ENCODE measurements at regions not wholly inside any gene's neighbourhood (a gene's known extent, or its start where the extent isn't known, plus 50 kb on each side); places are given as distances from the start of the nearest gene placed in this dataset.

DNA sequence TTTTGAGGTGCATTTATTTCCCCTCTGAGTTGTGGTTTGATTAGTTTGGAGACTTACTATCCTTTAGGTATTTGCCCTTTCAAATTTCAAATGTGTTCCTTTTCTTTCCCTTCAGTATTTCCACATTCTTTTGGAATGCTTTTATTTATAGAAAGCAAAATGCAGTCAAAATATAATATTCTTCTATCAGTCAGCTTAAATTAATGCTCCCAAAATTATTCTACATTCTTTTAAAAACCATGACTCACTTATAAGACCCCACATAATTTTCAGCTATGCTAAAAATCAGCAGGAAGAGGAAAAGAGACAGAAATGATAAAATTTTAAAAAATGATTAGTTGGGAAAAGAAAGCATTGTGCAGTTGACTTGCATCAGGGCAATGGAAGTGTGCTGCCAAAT, 180.0 kb upstream of the SMLR1 start:
- Mint-ChIP-seq H3K27me3 (ENCODE audit: low read depth) (peaks cover 1% of the 10 kb centered on the region), H3K9me3 (peaks cover 9% of the 10 kb centered on the region), H3K27ac (ENCODE audit: unreplicated experiment) (no peak overlapping the region), H3K36me3 (ENCODE audit: low read depth) (peaks cover 4% of the 10 kb centered on the region), H3K4me1 (peaks cover under 1% of the 10 kb centered on the region), H3K4me3 (no peak overlapping the region)
- TF ChIP-seq, protein P1, sequence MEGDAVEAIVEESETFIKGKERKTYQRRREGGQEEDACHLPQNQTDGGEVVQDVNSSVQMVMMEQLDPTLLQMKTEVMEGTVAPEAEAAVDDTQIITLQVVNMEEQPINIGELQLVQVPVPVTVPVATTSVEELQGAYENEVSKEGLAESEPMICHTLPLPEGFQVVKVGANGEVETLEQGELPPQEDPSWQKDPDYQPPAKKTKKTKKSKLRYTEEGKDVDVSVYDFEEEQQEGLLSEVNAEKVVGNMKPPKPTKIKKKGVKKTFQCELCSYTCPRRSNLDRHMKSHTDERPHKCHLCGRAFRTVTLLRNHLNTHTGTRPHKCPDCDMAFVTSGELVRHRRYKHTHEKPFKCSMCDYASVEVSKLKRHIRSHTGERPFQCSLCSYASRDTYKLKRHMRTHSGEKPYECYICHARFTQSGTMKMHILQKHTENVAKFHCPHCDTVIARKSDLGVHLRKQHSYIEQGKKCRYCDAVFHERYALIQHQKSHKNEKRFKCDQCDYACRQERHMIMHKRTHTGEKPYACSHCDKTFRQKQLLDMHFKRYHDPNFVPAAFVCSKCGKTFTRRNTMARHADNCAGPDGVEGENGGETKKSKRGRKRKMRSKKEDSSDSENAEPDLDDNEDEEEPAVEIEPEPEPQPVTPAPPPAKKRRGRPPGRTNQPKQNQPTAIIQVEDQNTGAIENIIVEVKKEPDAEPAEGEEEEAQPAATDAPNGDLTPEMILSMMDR (conservative IDR thresholded peaks at IDR 0.05), result no peak
- DNase-seq (ENCODE audit: low read depth, low spot score), result no peak

- no peaks in the 10 kb centered on the region for H3K27me3 Mint-ChIP-seq (ENCODE audit: low read depth)
- no peak overlapping the region for H3K4me3 Mint-ChIP-seq
- no peaks in the 10 kb centered on the region for H3K36me3 Mint-ChIP-seq (ENCODE audit: low read depth)
- H3K4me1 Mint-ChIP-seq, result peaks cover 8% of the 10 kb centered on the region
- DNase-seq (ENCODE audit: low read depth, low spot score), result no peak
- TF ChIP-seq, protein P1 (conservative IDR thresholded peaks at IDR 0.05), result no peak
- peaks cover 2% of the 10 kb centered on the region for H3K9me3 Mint-ChIP-seq
- H3K27ac Mint-ChIP-seq (ENCODE audit: unreplicated experiment), result no peak overlapping the region
Observed at GRCh38 chr6:130655586-130655985, 171.6 kb upstream of the SMLR1 start.

DNA sequence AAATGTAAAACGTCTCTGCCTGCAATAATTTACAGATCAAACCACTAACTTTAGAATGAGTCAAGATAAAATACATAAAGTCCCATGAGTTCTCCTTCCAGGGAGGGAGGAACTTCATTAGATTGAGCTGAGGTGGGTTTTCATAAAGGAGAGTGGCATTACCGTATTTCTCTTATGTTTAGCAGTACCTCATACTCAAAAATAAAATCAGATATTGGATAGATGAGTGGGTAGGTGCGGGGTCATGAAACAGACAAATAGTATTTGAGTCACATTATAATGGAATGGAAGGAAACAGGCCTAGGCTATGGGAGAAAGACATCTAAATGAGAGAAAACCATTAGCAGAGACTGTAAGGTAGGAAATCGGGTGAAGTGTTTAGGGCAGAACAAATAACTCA, 166.1 kb upstream of the SMLR1 start:
- H3K36me3 Mint-ChIP-seq (ENCODE audit: low read depth), result no peaks in the 10 kb centered on the region
- TF ChIP-seq, protein P1 (conservative IDR thresholded peaks at IDR 0.05), result no peak
- no peak overlapping the region for H3K27ac Mint-ChIP-seq (ENCODE audit: unreplicated experiment)
- H3K4me3 Mint-ChIP-seq, result no peak overlapping the region
- no peaks in the 10 kb centered on the region for H3K9me3 Mint-ChIP-seq
- no peak for DNase-seq (ENCODE audit: low read depth, low spot score)
- H3K27me3 Mint-ChIP-seq (ENCODE audit: low read depth), result no peaks in the 10 kb centered on the region
- no peaks in the 10 kb centered on the region for H3K4me1 Mint-ChIP-seq

DNA sequence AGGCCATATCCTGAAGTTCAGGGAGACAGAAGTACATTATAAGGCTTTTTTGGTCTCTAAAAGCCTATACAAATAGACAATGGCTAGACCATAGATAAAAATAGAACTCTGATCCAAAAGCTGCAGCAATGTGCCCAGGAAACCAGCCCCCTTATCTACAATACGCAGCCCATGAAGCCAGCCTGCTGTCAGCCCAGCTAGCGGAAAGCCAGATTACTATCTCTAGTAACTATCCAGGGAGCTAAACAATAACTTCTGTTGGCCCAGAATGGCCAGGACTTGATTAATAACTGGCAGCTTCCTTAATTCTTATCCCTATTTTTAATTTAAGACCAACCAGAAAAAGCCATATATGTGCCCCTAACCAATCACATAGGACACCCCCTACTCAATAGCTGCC, 160.4 kb upstream of the SMLR1 start:
- Mint-ChIP-seq H3K27ac (ENCODE audit: unreplicated experiment) (no peak overlapping the region), H3K27me3 (ENCODE audit: low read depth) (no peaks in the 10 kb centered on the region), H3K9me3 (no peaks in the 10 kb centered on the region), H3K4me1 (peaks cover 17% of the 10 kb centered on the region), H3K36me3 (ENCODE audit: low read depth) (no peaks in the 10 kb centered on the region), H3K4me3 (no peak overlapping the region)
- DNase-seq (ENCODE audit: low read depth, low spot score), result no peak
- TF ChIP-seq, protein P1 (conservative IDR thresholded peaks at IDR 0.05), result no peak

DNA sequence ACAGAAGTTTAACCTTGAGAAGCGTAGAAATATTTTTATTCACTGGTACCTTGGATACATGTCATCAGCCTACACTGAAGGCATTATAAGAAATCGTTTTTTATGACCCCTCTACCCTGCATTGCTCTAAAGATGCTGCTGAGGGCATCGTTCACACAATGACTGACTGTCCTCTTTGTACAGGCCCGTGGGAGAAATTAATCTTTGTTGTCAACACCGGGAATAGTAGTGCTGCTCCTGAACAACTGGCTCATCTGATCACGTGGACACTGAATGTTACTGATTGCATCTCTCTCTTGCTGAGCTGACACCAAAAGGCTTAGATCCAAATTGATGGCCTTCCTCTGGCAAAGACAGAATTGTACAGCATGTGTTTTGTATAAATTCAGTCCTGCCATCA, 157.1 kb upstream of the SMLR1 start:
- Mint-ChIP-seq H3K27ac (ENCODE audit: unreplicated experiment) (peak overlapping the region; percentile 38), H3K9me3 (peaks cover 4% of the 10 kb centered on the region), H3K36me3 (ENCODE audit: low read depth) (no peaks in the 10 kb centered on the region), H3K4me3 (no peak overlapping the region), H3K4me1 (peaks cover 17% of the 10 kb centered on the region), H3K27me3 (ENCODE audit: low read depth) (no peaks in the 10 kb centered on the region)
- TF ChIP-seq, protein P1 (conservative IDR thresholded peaks at IDR 0.05), result no peak
- no peak for DNase-seq (ENCODE audit: low read depth, low spot score)

- H3K27me3 Mint-ChIP-seq (ENCODE audit: low read depth), result no peaks in the 10 kb centered on the region
- H3K4me1 Mint-ChIP-seq, result peaks cover 17% of the 10 kb centered on the region
- TF ChIP-seq, protein P1 (conservative IDR thresholded peaks at IDR 0.05), result no peak
- H3K4me3 Mint-ChIP-seq, result no peak overlapping the region
- H3K27ac Mint-ChIP-seq (ENCODE audit: unreplicated experiment), result peak overlapping the region; percentile 86
- H3K9me3 Mint-ChIP-seq, result peaks cover 4% of the 10 kb centered on the region
- no peaks in the 10 kb centered on the region for H3K36me3 Mint-ChIP-seq (ENCODE audit: low read depth)
- DNase-seq (ENCODE audit: low read depth, low spot score), result no peak
Observed at GRCh38 chr6:130671119-130671518, 156.1 kb upstream of the SMLR1 start.

Data from neural crest cell (in vitro differentiated cells).